RWPE2 (cell line): ENCODE measurements at regions not wholly inside any gene's neighbourhood (a gene's known extent, or its start where the extent isn't known, plus 50 kb on each side); places are given as distances from the start of the nearest gene placed in this dataset.

Experiments
- ATAC-seq: fragments of 200-7000 bp; cut with Tn5 transposase; 3 replicates; pipeline ENCODE4 v1.9.1; 2021; ENCODE audit warnings: low read depth
- DNase-seq: peaks from one replicate; pipeline ENCODE4 v3.0.0-alpha.2; 2020; ENCODE audit warnings: low spot score
- H3K27ac ChIP-seq: fragments of 450-650 bp; 2 replicates; pipeline ENCODE4 v1.5.1; 2017; ENCODE audit warnings: mild to moderate bottlenecking; ENCODE audit not compliant: poor library complexity, severe bottlenecking
- H3K27me3 ChIP-seq: fragments of 250-450 bp; sonication (Bioruptor Pico); 2 replicates; pipeline ENCODE4 v1.5.1; 2021; ENCODE audit warnings: mild to moderate bottlenecking, moderate library complexity; ENCODE audit not compliant: insufficient read depth, poor library complexity, severe bottlenecking
- H3K36me3 ChIP-seq: fragments of 250-450 bp; sonication (Bioruptor Pico); 2 replicates; pipeline ENCODE4 v1.5.1; 2020; ENCODE audit warnings: low read depth, mild to moderate bottlenecking, moderate library complexity
- H3K4me1 ChIP-seq: fragments of 250-450 bp; sonication (Bioruptor Pico); 2 replicates; pipeline ENCODE4 v1.5.1; 2021; ENCODE audit warnings: mild to moderate bottlenecking, moderate library complexity; ENCODE audit not compliant: insufficient read depth, poor library complexity, severe bottlenecking
- H3K4me3 ChIP-seq: fragments of 250-450 bp; sonication (Bioruptor Pico); 2 replicates; pipeline ENCODE4 v1.5.1; 2021; ENCODE audit warnings: mild to moderate bottlenecking, moderate library complexity; ENCODE audit not compliant: severe bottlenecking
- H3K9me3 ChIP-seq: fragments of 250-450 bp; sonication (Bioruptor Pico); 2 replicates; pipeline ENCODE4 v1.5.1; 2021; ENCODE audit warnings: mild to moderate bottlenecking, moderate library complexity; ENCODE audit not compliant: severe bottlenecking
- CTCF ChIP-seq: fragments of 450-650 bp; IDR thresholded peaks from one replicate; pipeline ENCODE4 v1.5.1; 2017; ENCODE audit warnings: mild to moderate bottlenecking, moderate library complexity; ENCODE audit not compliant: poor library complexity, severe bottlenecking

GRCh38 chr5:145682197-145682899 is 152.8 kb downstream of the PRELID2 start:
- ATAC-seq (no peak), DNase-seq (no peak)
- Histone ChIP-seq H3K36me3 (no peaks in the 10 kb centered on the region), H3K4me1 (no peaks in the 10 kb centered on the region), H3K4me3 (no peak overlapping the region), H3K27ac (no peak overlapping the region), H3K27me3 (no peaks in the 10 kb centered on the region), H3K9me3 (no peaks in the 10 kb centered on the region)
- no peak for TF ChIP-seq CTCF

- Histone ChIP-seq H3K27ac (no peak overlapping the region), H3K4me1 (no peaks in the 10 kb centered on the region), H3K9me3 (no peaks in the 10 kb centered on the region), H3K27me3 (no peaks in the 10 kb centered on the region), H3K4me3 (no peak overlapping the region), H3K36me3 (no peaks in the 10 kb centered on the region)
- TF ChIP-seq CTCF: peak; percentile 93
- ATAC-seq (peak; percentile 98), DNase-seq (no peak)
These were observed 153.5 kb downstream of the PRELID2 start for GRCh38 chr5:145681686-145682085.

GRCh38 chr5:145681216-145681615 is 153.9 kb downstream of the PRELID2 start:
- no peaks in the 10 kb centered on the region for H3K36me3 ChIP-seq
- H3K27me3 ChIP-seq: no peaks in the 10 kb centered on the region
- TF ChIP-seq CTCF: no peak
- no peak overlapping the region for H3K27ac ChIP-seq
- DNase-seq (no peak), ATAC-seq (no peak)
- H3K4me3 ChIP-seq: no peak overlapping the region
- no peaks in the 10 kb centered on the region for H3K4me1 ChIP-seq
- H3K9me3 ChIP-seq: no peaks in the 10 kb centered on the region

GRCh38 chr5:145680767-145681166 is 154.4 kb downstream of the PRELID2 start:
- no peaks in the 10 kb centered on the region for H3K27me3 ChIP-seq
- no peaks in the 10 kb centered on the region for H3K36me3 ChIP-seq
- no peak overlapping the region for H3K4me3 ChIP-seq
- no peak overlapping the region for H3K27ac ChIP-seq
- no peak for DNase-seq
- ATAC-seq: no peak
- H3K4me1 ChIP-seq: no peaks in the 10 kb centered on the region
- H3K9me3 ChIP-seq: no peaks in the 10 kb centered on the region
- no peak for TF ChIP-seq CTCF

GRCh38 chr5:145680169-145680568 is 155.0 kb downstream of the PRELID2 start:
- Histone ChIP-seq H3K4me1 (no peaks in the 10 kb centered on the region), H3K9me3 (no peaks in the 10 kb centered on the region), H3K27ac (no peak overlapping the region), H3K27me3 (no peaks in the 10 kb centered on the region), H3K36me3 (no peaks in the 10 kb centered on the region), H3K4me3 (no peak overlapping the region)
- no peak for ATAC-seq
- no peak for DNase-seq
- TF ChIP-seq CTCF: peak; percentile 43
